ENCODE measurements at regions not wholly inside any gene's neighbourhood (a gene's known extent, or its start where the extent isn't known, plus 50 kb on each side); places are given as distances from the start of the nearest gene placed in this dataset.

DNA sequence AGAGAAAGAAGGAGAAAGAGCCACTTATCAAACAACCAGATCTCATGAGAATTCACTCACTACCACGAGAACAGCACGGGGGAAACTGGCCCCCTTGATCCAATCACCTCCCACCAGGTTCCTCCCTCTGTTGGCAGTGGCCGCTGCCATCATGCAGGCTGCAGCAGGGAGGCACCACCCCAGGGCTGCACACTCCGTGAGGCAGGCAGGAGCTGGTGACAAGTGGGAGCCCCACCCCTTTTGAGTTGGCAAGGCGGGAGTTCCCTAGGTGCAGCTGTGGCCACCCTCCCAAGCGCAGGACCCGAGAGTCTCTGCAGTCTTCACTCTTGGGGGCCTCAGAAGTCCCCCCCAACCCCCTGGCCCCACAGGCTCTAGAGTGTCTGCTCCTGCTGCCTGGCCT, 83.9 kb upstream of the GJB5 start:
- no peak for DNase-seq

DNA sequence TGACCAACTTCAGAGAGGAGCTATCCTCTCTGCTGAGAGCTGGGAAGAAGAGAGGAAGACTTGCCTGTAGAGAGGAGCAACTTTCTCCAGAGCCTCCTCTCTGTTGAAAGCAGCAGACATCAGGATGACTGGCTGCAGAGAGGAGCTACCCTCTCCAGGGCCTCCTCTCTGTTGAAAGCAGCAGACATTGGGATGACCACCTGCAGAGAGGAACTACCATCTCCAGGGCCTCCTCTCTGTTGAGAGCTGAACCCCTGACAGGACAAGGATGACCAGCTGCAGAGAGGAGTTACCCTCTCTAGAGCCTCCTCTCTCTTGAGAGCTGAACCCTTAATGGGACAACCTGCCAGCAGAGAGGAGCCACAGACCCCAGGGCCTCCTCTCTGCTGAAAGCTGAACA, 83.0 kb upstream of the GJB5 start:
- no peak for DNase-seq

DNA sequence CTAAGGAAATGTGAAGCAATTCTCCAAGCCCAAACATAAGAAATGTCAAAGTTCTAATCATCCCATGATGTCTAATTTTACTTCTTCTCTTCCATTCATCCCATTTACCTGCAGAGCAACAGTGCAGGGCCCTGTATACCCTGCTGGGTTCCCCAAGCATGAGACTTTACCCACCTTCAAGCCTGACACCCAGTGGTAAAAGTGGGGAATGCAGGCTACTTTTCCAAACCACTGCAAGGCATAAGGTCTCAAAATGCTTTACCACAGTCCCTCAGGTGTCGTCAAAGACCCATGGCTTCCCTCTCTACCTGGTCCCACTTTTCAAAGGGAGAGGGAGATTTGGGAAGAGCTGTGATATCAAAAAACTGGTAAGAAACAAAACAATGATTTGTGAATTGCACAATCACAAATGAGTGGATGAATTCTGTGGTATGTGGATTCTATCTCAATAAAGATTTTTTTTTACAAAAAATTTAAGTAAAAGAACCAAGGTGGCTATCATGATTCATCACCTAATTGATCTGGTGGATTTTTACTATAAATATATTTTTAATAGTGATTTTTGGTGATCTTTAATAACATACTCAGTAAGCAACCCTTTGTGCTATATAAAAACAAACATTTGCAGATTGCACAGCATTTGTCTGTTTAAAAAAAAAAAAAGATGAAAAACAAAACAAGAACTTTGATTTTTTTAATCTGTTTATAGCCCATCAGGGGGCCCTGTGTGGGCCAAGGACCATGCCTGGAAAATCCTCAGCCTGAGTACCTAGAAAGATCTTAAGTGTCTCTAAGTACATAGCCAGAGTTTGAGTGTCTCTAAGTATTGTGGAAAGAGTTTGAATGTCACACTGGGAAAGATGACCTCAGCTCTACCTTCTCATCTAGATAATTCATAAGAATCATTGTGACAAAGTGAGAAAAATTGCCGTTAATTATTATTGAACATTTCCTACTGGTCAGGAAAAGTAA, 73.1 kb upstream of the GJB5 start:
- no peak for DNase-seq

DNA sequence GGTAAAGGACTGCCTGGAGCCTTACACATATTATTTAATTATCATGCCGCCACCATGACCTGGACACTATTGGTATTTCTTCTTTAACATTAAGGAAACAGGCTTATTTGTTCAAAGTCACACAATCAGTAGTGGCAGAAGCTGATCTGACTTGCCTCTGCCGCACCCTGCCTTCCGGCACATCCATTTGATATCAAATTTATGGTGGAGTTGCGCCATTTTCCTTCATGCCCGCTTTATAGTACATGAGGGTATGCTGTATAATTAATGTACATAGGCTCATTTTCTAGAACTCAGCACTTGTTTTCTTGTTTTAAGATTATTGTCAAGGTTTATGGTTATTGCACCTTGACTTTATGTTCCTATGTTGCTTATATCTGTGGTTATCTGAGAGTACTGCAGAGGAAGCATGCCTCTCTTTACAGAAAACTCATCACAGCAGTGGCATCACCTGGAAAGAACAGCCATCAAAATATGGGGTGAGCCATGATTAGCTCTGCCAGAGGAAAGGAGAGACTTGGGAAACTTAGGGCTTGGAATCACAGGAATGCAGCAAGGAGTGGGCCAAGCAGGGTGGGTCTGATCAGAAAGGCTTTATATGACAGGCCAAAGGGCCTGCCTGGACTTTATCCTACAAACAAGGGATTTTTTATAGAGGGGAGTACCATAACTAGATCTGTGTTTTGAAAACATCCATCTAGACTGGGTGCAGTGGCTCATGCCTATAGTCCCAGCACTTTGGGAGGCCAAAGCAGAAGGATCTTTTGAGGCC, 72.2 kb upstream of the GJB5 start:
- no peak for DNase-seq

DNA sequence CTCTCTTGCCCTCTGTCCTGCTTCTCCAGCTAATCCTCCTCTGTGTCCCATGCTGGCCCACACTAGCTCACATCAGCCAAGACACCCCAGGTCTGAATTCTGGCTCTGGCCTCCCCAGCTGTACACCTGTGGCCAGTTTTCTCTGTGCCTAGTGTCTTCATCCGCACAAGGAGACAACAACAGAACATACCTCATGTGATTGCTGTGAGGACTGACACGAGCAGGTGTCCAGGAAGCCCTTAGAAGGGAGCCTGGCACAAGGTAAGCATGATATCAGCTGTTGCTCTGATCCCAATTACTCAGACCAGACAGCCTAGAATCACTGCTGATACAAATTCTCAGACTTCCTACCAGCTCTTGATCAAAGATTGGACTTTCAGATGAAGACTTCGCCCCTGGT, 71.2 kb upstream of the GJB5 start:
- DNase-seq: no peak

DNA sequence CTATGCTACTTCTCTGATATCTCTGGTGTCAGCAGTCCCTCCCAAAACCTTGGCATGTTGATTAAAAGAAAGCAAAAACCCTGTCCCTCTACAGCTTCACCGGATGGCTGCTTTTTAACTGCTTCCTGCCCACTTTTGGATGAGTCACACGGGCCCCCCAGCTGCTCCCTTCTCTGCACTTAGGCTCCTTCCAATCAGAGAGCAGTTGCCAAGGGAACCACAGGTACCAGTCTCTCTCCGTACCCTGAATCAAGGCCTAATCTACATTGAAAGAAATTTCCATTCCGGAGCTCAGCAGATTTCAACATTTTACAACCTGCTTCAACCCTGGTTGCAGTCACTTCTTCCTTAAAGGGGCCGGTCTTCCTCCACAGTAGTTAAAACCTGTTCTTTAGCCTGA, 70.6 kb upstream of the GJB5 start:
- no peak for DNase-seq

DNA sequence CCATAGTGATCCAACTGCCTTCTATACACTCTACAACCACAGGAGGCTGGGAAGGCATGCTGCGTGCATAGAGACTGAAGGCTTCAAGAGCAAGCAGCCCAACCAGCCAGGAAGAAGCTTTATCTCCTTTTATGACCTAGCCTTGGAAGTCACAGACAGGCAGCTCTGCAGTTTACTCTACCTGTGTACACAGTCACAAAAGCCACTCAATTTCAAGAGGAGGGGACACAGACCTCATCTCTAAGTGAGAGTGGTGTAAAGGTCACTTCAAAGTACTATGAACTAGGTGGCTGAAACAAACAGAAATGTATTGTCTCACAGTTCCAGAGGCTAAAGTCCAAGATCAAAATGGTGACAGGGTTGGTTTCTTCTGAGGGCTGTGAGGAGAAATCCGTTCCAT, 69.6 kb upstream of the GJB5 start:
- DNase-seq: no peak

DNA sequence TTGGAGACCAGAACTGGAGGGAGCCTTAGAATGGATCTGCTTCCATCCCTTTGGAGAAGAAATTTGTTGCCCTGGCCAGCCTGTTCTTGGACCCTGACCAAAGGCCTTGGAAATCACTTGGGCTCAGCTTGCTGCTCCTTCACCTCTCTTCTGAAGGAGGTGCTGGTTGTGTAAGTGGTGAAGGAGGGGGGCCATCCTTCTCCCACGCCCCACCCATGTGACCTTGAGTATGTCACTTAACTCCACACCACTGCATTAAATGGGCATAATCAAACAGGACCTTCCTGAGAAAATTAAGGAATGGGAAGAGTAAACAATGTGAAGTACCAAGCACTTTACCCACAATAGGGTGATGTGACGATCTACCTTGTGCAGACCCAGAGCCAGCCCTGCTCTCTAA, 68.3 kb upstream of the GJB5 start:
- no peak for DNase-seq

DNA sequence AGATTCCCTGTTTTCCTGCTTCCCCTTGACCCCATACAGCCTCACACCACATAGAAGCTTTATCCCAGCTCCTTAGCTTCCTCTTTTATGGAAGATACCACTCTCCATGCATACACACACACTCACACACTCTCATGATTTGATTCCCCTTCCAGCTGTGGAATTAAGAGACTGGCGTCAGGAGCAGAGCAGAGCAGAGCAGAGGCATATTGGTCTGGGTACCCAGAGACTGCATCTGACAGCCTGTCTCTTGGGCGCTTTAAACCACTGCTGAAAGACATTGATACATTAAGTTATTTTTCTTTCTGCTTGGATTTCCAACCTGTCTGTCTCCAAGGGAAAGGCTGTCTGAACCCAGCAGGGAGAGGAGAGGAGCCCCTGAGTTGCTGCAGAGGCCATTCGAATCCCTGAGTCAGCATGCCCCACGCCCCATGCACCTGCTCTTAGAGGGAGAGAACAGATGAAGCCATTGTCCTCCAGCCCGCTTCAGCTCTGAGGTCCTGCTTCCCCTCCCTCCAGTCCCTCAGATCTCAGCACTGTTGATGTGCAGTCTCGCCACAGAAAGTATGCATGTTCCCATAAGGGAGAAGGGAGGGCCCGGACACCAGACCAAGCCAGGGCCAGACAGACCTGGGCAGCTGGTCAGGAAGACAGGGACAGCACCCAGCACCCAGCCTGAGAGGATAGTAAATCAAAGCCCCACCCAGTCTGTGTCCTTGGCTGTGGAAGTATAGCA, 66.7 kb upstream of the GJB5 start:
- no peak for DNase-seq

DNA sequence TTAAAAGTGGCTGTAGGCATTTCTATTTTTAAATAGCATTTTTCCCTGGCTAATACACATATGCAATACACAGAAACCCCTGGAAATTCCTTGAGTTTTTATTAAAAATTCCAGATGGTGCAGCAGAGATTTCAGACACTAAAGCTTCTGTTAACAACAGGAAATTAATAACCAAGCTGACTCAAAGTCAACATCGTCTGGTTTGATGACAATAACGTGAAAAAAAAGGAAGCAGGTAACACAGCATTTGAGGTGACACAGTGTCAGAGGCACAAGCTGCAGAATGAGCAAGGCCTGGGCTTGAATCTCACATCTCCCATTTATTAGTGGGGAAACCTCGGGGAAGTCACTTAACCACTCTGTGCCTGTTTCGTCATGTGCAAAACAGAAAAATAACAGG, 64.6 kb upstream of the GJB5 start:
- no peak for DNase-seq

DNA sequence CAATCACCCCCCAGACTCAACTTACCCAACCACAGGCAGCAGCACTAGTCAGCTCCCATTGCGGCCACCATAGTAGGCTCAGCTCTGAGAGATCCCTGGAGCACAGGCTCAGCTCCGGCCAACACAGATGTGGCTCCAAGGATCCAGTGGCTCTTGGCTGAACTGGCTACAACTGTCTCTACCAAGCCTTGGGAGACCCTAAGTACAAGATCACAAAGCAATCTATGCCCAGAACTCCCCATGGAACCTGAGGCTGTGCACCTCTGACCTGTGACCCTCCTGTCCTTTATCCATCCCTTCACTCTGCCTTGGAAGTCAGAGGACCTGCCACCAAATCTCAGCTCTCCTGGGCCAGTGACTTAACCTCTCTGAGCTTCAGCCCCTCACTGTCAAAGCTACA, 61.8 kb upstream of the GJB5 start:
- no peak for DNase-seq

DNA sequence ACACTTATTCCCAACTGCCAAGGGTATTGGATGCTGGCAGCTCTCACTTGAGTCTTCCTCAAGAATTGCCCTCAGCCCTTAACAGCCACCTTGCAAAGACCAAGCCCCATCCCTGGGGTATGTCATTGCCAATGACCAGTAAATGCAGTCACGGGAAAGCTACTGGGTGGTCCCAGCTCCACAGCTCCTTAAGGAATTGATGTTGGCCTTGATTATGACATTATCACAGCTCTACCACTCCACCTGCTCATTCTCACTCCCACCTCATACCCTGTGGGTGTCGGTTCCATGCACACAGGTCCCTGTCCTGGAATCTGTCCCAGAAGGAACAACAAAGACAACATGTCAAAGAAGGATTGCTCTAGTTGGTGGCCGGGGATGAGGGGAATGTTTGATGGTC, 60.5 kb upstream of the GJB5 start:
- DNase-seq: no peak

DNA sequence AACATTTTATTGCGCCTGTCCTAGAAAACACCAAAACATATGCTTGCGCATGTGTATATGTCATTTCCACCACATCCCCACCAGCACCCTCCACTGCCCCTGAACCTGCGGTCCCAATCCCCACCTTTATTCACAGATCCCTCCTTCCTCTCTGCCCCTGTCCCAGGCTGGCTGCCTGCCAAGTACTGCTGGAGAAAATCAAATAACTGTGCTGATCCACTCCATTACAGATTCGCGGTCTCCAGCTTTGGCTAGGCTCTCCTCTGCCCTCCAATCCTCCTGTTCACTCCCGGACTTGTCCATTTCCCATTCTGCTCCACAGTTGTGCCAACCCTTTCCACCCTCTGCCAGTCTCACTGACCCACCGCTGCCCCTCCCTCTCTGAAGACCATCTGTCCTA, 59.3 kb upstream of the GJB5 start:
- no peak for DNase-seq

DNA sequence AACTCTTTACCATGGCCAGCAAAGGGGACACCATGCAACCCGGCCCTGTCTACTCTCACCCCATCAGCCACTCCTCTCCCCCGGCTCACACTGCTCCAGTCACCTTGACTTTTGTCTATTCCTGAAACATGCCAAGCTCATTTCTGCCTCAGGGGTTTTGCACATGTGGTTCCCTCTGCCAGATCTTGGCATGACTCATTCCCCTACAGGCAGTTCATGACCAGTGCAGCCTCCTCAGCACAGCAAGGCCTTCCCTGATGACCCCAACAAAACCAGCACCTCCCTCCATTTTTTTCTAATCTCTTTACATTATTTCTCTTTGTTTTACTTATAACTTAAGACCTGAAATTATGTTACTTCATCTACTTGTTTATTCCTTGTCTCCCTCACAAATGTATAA, 58.6 kb upstream of the GJB5 start:
- no peak for DNase-seq

DNA sequence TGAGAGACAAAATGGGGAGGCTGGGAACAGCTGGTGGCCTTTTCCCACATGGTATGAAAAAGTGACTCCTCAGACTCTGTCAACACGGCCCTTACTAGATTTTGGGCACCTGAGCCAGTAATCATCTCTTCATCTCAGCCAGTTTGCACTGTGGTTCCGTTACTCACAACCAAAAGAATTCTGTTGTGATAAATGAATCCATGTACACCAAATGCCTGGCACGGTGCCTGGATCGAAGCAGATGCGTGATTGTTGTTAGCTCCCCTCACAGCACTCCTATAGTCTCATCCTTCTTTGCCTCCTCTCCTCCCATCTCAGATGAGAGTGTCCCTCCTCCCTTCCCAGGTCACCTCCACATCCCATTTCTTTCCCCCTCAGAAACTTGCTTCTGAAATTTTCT, 57.9 kb upstream of the GJB5 start:
- no peak for DNase-seq

DNA sequence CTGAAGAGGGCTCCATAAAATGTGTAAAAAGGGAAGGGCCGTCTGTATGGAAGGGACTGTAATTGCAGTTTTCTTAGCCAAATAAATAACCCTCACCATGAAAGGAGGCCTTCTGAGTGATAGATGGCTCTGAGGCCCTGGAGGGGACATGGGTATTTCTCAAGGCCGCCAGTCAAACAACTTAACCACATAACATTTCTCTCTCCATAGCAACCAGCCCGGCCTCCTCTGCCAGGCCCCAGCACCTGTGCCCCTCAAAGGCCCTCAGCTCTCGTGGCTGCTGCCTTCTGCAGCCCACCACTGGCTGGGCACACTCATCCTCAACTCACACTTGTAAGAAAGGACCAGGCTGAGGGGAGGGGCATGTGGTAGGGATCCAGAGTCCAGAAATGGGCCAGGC, 57.0 kb upstream of the GJB5 start:
- DNase-seq: no peak

DNA sequence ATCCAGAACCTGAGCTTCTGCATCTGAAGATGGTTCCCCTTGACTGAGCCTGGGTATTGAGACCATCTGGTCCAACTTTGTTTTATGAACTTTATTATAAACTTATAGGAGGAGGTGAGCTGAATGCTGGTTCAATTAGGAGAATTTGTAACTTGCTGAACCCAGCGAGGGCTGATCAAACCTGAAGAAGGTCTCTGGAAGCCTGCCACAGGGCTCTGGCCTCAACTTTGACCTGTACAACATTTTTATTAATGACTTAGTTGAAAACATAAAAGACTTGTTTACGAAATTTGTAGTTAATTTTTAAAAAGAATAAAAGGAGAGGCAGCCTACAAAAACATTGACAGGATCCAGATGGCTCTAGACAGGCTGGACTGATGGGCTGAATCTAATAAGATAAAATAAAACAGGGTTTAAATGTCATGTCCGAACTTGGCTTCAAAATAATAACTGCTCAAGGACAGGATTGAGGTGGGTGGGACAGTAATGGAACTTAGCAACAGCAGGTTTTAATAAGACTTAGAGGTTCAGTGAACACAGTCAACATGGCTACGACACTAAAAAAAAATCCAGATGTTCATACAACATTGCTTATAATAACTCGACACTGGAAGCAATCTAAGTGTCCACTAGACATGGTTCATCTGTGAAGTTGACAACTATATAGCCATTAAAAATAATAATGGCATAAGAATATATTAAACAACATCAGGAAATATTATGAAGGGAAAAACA, 53.4 kb upstream of the GJB5 start:
- no peak for DNase-seq

Measured in central memory CD4-positive, alpha-beta T cell (primary cell).